ENCODE measurements at regions not wholly inside any gene's neighbourhood (a gene's known extent, or its start where the extent isn't known, plus 50 kb on each side); places are given as distances from the start of the nearest gene placed in this dataset.

DNA sequence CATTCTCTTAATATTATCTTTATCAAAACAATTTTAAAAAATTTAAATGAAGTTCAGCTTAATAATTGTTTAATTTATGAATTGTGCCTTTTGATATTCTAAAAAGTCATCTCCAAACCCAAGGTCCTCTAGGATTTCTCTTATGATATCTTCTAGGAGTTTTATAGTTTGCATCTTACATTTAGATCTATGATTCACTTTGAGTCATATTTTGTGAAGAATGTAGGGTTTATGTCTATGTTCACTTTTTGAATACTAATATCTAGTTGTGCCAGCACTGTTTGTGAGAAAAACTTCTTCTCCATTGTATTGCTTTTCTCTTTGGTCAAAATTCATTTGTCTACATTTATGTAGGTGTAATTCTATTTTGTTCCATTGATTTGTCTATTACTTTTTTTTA, 1068.4 kb upstream of the SPRY2 start:
- Histone ChIP-seq H3K4me3 (ENCODE audit: low read length) (no peak overlapping the region), H3K4me1 (ENCODE audit: control insufficient read depth, insufficient read depth, low read length) (no peaks in the 10 kb centered on the region), H3K9ac (ENCODE audit: low read length) (no peak overlapping the region), H3K9me3 (ENCODE audit: control insufficient read depth, low read length) (no peaks in the 10 kb centered on the region), H3K27me3 (replicated peaks; ENCODE audit: control insufficient read depth, insufficient read depth, low read length) (no peaks in the 10 kb centered on the region), H3K36me3 (ENCODE audit: control insufficient read depth, insufficient read depth, low read length, severe bottlenecking) (no peaks in the 10 kb centered on the region)
- no peak for DNase-seq (ENCODE audit: low read depth)

DNA sequence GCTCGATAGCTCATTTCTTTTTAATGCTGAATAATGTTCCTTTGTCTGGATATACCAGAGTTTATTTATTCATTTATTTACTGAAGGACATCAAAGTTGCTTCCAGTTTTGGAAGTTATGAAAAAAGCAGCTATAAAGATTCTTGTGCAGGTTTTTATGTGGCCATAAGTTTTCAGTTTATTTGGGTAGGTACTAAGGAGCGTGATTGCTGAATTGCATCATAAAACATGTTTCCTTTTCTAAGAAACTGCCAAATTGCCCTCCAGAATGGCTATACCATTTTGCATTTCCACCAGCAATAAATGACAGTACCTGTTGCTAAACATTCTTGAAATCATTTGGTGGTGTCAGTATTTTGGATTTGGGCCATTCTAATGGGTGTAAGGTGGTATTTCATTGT, 1067.7 kb upstream of the SPRY2 start:
- H3K4me3 ChIP-seq (ENCODE audit: low read length), result no peak overlapping the region
- H3K36me3 ChIP-seq (ENCODE audit: control insufficient read depth, insufficient read depth, low read length, severe bottlenecking), result no peaks in the 10 kb centered on the region
- H3K4me1 ChIP-seq (ENCODE audit: control insufficient read depth, insufficient read depth, low read length), result no peaks in the 10 kb centered on the region
- H3K27me3 ChIP-seq (replicated peaks; ENCODE audit: control insufficient read depth, insufficient read depth, low read length), result no peaks in the 10 kb centered on the region
- H3K9me3 ChIP-seq (ENCODE audit: control insufficient read depth, low read length), result no peaks in the 10 kb centered on the region
- DNase-seq (ENCODE audit: low read depth), result no peak
- no peak overlapping the region for H3K9ac ChIP-seq (ENCODE audit: low read length)

DNA sequence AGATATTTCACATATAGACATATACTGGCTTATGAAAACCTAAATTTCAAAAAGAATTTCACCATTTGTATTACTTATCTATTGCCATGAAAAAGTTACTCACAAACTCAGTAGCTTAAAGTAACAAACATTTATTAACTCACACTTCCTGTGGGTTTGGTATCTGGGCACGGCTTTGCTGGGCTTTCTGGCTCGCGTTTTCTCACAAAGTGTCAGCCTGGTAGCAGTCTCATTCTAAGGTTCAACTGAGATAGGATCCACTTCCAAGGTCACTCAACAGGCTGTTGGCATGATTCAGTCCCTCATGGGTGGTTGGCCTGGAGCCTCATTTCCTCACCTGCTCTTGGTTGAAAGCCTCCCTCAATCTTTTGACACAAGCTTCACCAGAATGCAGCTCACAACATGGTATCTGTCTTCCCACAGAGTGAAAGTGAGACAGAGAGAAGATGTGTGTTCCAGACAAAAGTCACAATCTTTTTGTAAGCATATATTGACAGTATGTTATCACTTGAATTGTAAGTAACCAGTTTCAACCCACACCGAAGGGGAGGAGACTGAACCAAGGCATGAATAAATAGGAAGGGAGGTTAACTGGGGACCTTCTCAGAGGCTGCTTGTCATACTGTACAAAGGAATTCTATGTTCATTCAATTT, 1065.8 kb upstream of the SPRY2 start:
- Histone ChIP-seq H3K36me3 (ENCODE audit: control insufficient read depth, insufficient read depth, low read length, severe bottlenecking) (no peaks in the 10 kb centered on the region), H3K4me3 (ENCODE audit: low read length) (no peak overlapping the region), H3K27me3 (replicated peaks; ENCODE audit: control insufficient read depth, insufficient read depth, low read length) (no peaks in the 10 kb centered on the region), H3K9ac (ENCODE audit: low read length) (no peak overlapping the region), H3K4me1 (ENCODE audit: control insufficient read depth, insufficient read depth, low read length) (no peaks in the 10 kb centered on the region), H3K9me3 (ENCODE audit: control insufficient read depth, low read length) (no peaks in the 10 kb centered on the region)
- DNase-seq (ENCODE audit: low read depth), result no peak

DNA sequence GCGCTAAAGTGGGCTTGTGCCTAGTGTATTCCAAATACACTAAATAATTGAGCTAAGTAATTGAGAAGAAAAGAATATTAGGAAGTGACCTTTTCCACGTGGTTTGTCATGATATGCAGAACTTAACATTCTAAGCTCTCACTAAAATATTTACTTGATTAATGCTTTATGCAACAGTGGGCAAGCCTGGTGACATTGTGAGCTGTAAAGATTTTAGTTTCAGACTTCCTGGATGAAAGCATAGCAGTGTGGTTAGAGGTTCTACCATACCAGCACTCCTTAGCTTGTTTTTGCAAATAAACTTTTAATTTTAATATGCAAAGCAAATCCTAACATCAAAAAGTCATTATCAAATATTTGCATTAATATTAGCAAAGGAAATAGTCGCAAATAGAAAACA, 1065.1 kb upstream of the SPRY2 start:
- Histone ChIP-seq H3K36me3 (ENCODE audit: control insufficient read depth, insufficient read depth, low read length, severe bottlenecking) (no peaks in the 10 kb centered on the region), H3K9me3 (ENCODE audit: control insufficient read depth, low read length) (no peaks in the 10 kb centered on the region), H3K9ac (ENCODE audit: low read length) (no peak overlapping the region), H3K4me3 (ENCODE audit: low read length) (no peak overlapping the region), H3K4me1 (ENCODE audit: control insufficient read depth, insufficient read depth, low read length) (no peaks in the 10 kb centered on the region), H3K27me3 (replicated peaks; ENCODE audit: control insufficient read depth, insufficient read depth, low read length) (no peaks in the 10 kb centered on the region)
- DNase-seq (ENCODE audit: low read depth), result no peak

DNA sequence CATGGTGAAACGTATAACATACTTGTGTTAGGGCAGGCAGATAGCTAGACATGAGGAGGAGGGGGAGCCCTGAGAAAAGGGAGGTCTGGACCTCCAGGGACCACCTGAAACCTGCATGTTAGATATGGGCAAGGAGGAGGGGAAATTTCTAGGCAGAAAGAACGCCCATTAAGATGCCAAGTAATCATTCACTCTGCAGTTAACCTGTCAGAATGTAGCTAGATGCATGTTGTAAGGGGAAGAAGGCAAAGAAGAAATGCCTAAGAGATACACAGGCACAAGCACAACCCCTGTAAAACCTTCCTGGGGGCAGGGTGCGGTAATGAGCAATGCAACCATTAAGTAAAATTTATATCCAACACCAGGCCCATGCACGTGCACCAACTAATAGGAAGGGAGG, 1055.3 kb upstream of the SPRY2 start:
- no peaks in the 10 kb centered on the region for H3K4me1 ChIP-seq (ENCODE audit: control insufficient read depth, insufficient read depth, low read length)
- H3K9me3 ChIP-seq (ENCODE audit: control insufficient read depth, low read length), result no peaks in the 10 kb centered on the region
- no peak overlapping the region for H3K9ac ChIP-seq (ENCODE audit: low read length)
- no peaks in the 10 kb centered on the region for H3K27me3 ChIP-seq (replicated peaks; ENCODE audit: control insufficient read depth, insufficient read depth, low read length)
- DNase-seq (ENCODE audit: low read depth), result no peak
- H3K36me3 ChIP-seq (ENCODE audit: control insufficient read depth, insufficient read depth, low read length, severe bottlenecking), result no peaks in the 10 kb centered on the region
- H3K4me3 ChIP-seq (ENCODE audit: low read length), result no peak overlapping the region

DNA sequence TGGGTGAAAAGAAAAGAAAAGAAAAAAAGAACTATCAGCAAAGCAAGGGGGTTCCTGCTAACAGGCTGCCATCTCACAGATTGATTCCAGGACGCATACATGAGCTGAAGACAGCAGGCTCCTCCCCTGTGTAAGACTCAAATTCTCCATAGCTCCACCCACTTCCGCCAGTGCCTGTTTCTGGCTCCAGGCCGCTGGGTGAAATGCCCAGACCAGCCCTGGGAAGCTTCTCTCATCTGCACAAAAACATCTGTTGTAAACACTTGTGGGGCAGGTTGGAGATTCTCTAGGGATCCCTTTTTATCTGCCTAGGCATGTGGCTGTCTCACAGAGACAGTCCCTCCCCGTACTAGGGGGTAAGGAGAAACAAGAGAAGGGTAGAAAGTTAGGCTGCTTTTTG, 1054.4 kb upstream of the SPRY2 start:
- Histone ChIP-seq H3K4me1 (ENCODE audit: control insufficient read depth, insufficient read depth, low read length) (no peaks in the 10 kb centered on the region), H3K36me3 (ENCODE audit: control insufficient read depth, insufficient read depth, low read length, severe bottlenecking) (no peaks in the 10 kb centered on the region), H3K9ac (ENCODE audit: low read length) (no peak overlapping the region), H3K9me3 (ENCODE audit: control insufficient read depth, low read length) (no peaks in the 10 kb centered on the region), H3K27me3 (replicated peaks; ENCODE audit: control insufficient read depth, insufficient read depth, low read length) (no peaks in the 10 kb centered on the region), H3K4me3 (ENCODE audit: low read length) (no peak overlapping the region)
- no peak for DNase-seq (ENCODE audit: low read depth)

DNA sequence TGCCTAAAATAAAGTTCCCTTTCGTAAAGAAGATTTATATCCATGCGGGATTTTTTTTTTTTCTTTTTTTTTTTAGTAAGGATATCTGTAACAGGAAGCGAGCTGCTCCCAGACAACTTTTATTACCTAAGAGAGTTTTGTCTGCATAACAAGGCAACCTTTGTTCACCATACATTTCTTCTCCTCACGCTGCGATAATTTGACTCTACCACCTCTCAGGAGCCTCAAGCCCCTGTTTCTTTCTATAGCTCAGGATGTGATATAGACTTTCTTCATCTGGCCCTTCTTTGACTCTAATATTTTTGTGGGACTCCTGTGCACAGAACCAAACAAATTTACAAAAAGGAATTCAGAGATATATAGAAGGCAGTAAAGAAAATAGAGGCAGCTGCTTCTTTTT, 1053.7 kb upstream of the SPRY2 start:
- no peak for DNase-seq (ENCODE audit: low read depth)
- H3K9me3 ChIP-seq (ENCODE audit: control insufficient read depth, low read length), result no peaks in the 10 kb centered on the region

DNA sequence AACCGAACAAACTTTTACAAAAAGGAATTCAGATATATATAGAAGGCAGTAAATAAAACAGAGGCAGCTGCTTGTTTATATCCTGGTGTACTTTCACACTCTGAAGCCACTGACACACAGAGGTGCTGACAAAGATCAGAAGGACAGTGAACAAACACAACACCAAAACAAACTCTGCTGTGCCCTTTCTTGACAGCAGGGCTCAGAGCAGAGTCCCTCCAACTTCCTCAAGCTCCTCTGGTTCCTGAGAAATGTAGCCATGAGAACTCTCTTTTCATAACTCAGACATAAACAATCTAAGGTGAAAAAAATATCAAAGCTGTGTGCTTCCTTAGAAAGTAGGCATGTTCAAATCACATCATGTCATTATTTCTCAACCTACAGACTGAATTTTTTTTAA, 1052.8 kb upstream of the SPRY2 start:
- Histone ChIP-seq H3K4me3 (ENCODE audit: low read length) (no peak overlapping the region), H3K27me3 (replicated peaks; ENCODE audit: control insufficient read depth, insufficient read depth, low read length) (no peaks in the 10 kb centered on the region), H3K9me3 (ENCODE audit: control insufficient read depth, low read length) (no peaks in the 10 kb centered on the region), H3K36me3 (ENCODE audit: control insufficient read depth, insufficient read depth, low read length, severe bottlenecking) (no peaks in the 10 kb centered on the region), H3K4me1 (ENCODE audit: control insufficient read depth, insufficient read depth, low read length) (no peaks in the 10 kb centered on the region), H3K9ac (ENCODE audit: low read length) (no peak overlapping the region)
- DNase-seq (ENCODE audit: low read depth), result no peak

More for the DNA sequence above, 1053.7 kb upstream of the SPRY2 start:
- no peaks in the 10 kb centered on the region for H3K27me3 ChIP-seq (replicated peaks; ENCODE audit: control insufficient read depth, insufficient read depth, low read length)
- H3K4me1 ChIP-seq (ENCODE audit: control insufficient read depth, insufficient read depth, low read length), result no peaks in the 10 kb centered on the region
- no peaks in the 10 kb centered on the region for H3K36me3 ChIP-seq (ENCODE audit: control insufficient read depth, insufficient read depth, low read length, severe bottlenecking)
- H3K4me3 ChIP-seq (ENCODE audit: low read length), result no peak overlapping the region
- no peak overlapping the region for H3K9ac ChIP-seq (ENCODE audit: low read length)

DNA sequence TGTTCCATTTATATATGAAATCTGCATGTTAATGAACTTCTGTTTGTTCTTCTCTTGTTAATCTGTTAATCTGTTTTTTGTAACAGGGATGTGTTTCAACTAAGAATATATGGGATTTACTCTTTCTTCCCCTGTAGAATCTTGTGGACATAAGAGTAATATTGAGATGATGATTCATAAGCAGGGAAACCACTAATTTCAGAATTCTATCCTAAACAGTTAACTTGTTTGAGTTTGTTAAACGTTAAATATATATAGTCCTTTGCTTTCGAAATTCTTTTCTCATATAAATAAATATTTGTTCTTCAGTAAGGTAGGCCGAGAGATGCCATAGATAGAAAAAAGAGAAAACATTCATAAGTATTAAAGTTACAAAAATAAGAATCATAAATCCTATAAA, 1052.2 kb upstream of the SPRY2 start:
- H3K9me3 ChIP-seq (ENCODE audit: control insufficient read depth, low read length), result no peaks in the 10 kb centered on the region
- no peaks in the 10 kb centered on the region for H3K36me3 ChIP-seq (ENCODE audit: control insufficient read depth, insufficient read depth, low read length, severe bottlenecking)
- no peak overlapping the region for H3K9ac ChIP-seq (ENCODE audit: low read length)
- DNase-seq (ENCODE audit: low read depth), result no peak
- no peaks in the 10 kb centered on the region for H3K4me1 ChIP-seq (ENCODE audit: control insufficient read depth, insufficient read depth, low read length)
- H3K27me3 ChIP-seq (replicated peaks; ENCODE audit: control insufficient read depth, insufficient read depth, low read length), result no peaks in the 10 kb centered on the region
- H3K4me3 ChIP-seq (ENCODE audit: low read length), result no peak overlapping the region

DNA sequence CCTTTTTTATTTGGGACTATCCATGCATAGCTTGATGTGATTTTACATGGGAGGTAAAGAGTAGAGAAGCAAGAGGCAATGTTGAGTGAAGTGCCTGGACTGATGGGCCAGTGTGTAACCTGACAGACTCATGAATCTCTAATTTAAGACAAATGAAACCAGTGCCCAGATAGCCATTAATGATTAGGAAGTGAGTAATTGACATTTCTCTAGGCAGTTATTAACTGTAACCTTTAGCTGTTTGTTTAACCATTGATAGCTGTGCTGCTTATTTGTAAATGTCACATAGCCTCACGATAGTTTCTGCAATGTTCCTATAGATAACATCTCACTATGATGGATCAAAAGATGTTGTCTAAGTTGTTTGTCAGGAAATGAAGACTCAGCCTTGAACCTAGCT, 1047.5 kb upstream of the SPRY2 start:
- H3K4me1 ChIP-seq (ENCODE audit: control insufficient read depth, insufficient read depth, low read length), result no peaks in the 10 kb centered on the region
- no peaks in the 10 kb centered on the region for H3K9me3 ChIP-seq (ENCODE audit: control insufficient read depth, low read length)
- no peak overlapping the region for H3K4me3 ChIP-seq (ENCODE audit: low read length)
- no peaks in the 10 kb centered on the region for H3K36me3 ChIP-seq (ENCODE audit: control insufficient read depth, insufficient read depth, low read length, severe bottlenecking)
- no peak overlapping the region for H3K9ac ChIP-seq (ENCODE audit: low read length)
- no peaks in the 10 kb centered on the region for H3K27me3 ChIP-seq (replicated peaks; ENCODE audit: control insufficient read depth, insufficient read depth, low read length)
- DNase-seq (ENCODE audit: low read depth), result no peak

DNA sequence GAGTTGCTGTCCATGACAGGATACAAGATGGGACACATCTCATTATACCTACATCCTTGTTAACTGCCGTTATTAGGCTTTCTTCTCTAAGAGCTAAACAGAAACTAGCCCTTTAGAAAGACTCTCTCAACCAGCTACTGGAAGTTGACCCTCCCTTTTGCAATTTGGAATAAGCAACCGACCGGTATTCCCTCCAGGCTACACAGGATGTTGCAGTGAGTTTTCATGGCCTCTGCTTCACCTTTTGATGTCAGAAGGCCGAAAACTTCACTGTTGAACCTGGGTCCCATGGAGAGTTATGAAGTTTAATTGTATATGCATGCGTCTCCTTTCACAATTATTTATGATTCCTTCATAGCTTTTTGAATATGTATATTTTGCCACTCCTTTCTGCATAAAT, 1042.5 kb upstream of the SPRY2 start:
- no peak for DNase-seq (ENCODE audit: low read depth)

DNA sequence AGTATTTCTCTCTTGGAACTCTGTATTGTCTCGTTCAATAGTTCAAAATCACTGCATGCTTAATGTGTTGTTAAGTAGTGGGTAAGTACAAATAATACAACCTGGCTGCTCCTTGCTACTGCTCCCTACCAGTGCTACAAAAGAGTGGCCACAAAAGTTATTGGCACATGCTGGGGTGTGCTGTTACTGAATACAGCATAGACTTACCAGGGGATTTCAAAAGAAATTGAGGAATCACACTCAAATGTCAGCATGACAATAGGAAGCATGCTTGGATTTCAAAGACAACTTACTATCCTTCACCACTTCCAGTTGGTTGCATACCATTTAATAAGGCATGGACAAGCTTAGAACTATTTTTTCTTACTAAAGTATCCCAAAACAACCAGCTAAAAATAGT, 1041.3 kb upstream of the SPRY2 start:
- Histone ChIP-seq H3K9ac (ENCODE audit: low read length) (no peak overlapping the region), H3K27me3 (replicated peaks; ENCODE audit: control insufficient read depth, insufficient read depth, low read length) (no peaks in the 10 kb centered on the region), H3K4me3 (ENCODE audit: low read length) (no peak overlapping the region), H3K9me3 (ENCODE audit: control insufficient read depth, low read length) (no peaks in the 10 kb centered on the region), H3K4me1 (ENCODE audit: control insufficient read depth, insufficient read depth, low read length) (no peaks in the 10 kb centered on the region), H3K36me3 (ENCODE audit: control insufficient read depth, insufficient read depth, low read length, severe bottlenecking) (no peaks in the 10 kb centered on the region)
- no peak for DNase-seq (ENCODE audit: low read depth)

More for the DNA sequence above, 1042.5 kb upstream of the SPRY2 start:
- H3K9ac ChIP-seq (ENCODE audit: low read length), result no peak overlapping the region
- H3K4me3 ChIP-seq (ENCODE audit: low read length), result no peak overlapping the region
- no peaks in the 10 kb centered on the region for H3K4me1 ChIP-seq (ENCODE audit: control insufficient read depth, insufficient read depth, low read length)
- no peaks in the 10 kb centered on the region for H3K9me3 ChIP-seq (ENCODE audit: control insufficient read depth, low read length)
- no peaks in the 10 kb centered on the region for H3K36me3 ChIP-seq (ENCODE audit: control insufficient read depth, insufficient read depth, low read length, severe bottlenecking)
- no peaks in the 10 kb centered on the region for H3K27me3 ChIP-seq (replicated peaks; ENCODE audit: control insufficient read depth, insufficient read depth, low read length)
